OCI-LY1 (cell line): ENCODE measurements at regions not wholly inside any gene's neighbourhood (a gene's known extent, or its start where the extent isn't known, plus 50 kb on each side); places are given as distances from the start of the nearest gene placed in this dataset.

Source experiments
- H2AFZ ChIP-seq: fragments of 200-600 bp; sonication (generic), shearing (Covaris generic); 2 replicates; pipeline ENCODE4 v1.6.0; 2014; ENCODE audit warnings: antibody characterized with exemption, mild to moderate bottlenecking, low read length
- H3F3A ChIP-seq: fragments of 200-600 bp; sonication (generic), shearing (Covaris generic); 2 replicates; pipeline ENCODE4 v1.6.0; 2014; ENCODE audit warnings: mild to moderate bottlenecking, antibody characterized with exemption, low read length, moderate library complexity; ENCODE audit not compliant: insufficient read depth
- H3K27ac ChIP-seq: fragments of 200-600 bp; sonication (generic); 2 replicates; pipeline ENCODE4 v1.5.1; 2014; ENCODE audit warnings: low read length, mixed run types, mild to moderate bottlenecking, low read depth; ENCODE audit not compliant: poor library complexity, severe bottlenecking
- H3K27me3 ChIP-seq: fragments of 200-600 bp; sonication (generic); 2 replicates; pipeline ENCODE4 v1.6.0; 2014; ENCODE audit warnings: antibody characterized with exemption, mild to moderate bottlenecking, low read length, moderate library complexity; ENCODE audit not compliant: insufficient read depth
- H3K36me3 ChIP-seq: fragments of 200-600 bp; sonication (generic); 2 replicates; pipeline ENCODE4 v1.6.1; 2014; ENCODE audit warnings: mild to moderate bottlenecking, antibody characterized with exemption, low read length, moderate library complexity, mixed read lengths; ENCODE audit not compliant: insufficient read depth
- H3K4me1 ChIP-seq: fragments of 200-600 bp; sonication (generic); 2 replicates; pipeline ENCODE4 v1.5.1; 2014; ENCODE audit warnings: mild to moderate bottlenecking, low read length, moderate library complexity; ENCODE audit not compliant: insufficient read depth, severe bottlenecking
- H3K4me2 ChIP-seq: fragments of 200-600 bp; sonication (generic), shearing (Covaris generic); 2 replicates; pipeline ENCODE4 v1.6.1; 2014; ENCODE audit warnings: low read length
- H3K4me3 ChIP-seq: fragments of 200-600 bp; sonication (generic); 2 replicates; pipeline ENCODE4 v1.5.1; 2014; ENCODE audit warnings: low read length, low read depth, mild to moderate bottlenecking, mixed read lengths; ENCODE audit not compliant: poor library complexity, severe bottlenecking
- H3K79me2 ChIP-seq: fragments of 200-600 bp; shearing (Covaris generic); 2 replicates; pipeline ENCODE4 v1.6.1; 2016; ENCODE audit warnings: mixed run types, low read length, mixed read lengths; ENCODE audit not compliant: insufficient read depth
- H3K9ac ChIP-seq: fragments of 200-600 bp; sonication (generic), shearing (Covaris generic); 2 replicates; pipeline ENCODE4 v1.6.1; 2014; ENCODE audit warnings: mild to moderate bottlenecking, low read length, mixed read lengths
- H3K9me2 ChIP-seq: fragments of 200-600 bp; sonication (generic), shearing (Covaris generic); 2 replicates; pipeline ENCODE4 v1.6.1; 2014; ENCODE audit warnings: low read depth, mild to moderate bottlenecking, low read length, mixed read lengths
- H3K9me3 ChIP-seq: fragments of 200-600 bp; shearing (Covaris generic); 2 replicates; pipeline ENCODE4 v1.6.1; 2014; ENCODE audit warnings: low read length, mixed read lengths
- H4K20me1 ChIP-seq: fragments of 200-600 bp; sonication (generic), shearing (Covaris generic); 2 replicates; pipeline ENCODE4 v1.6.0; 2016; ENCODE audit warnings: mild to moderate bottlenecking, low read length; ENCODE audit not compliant: insufficient read depth
- EZH2 ChIP-seq: fragments of 200-600 bp; sonication (generic), shearing (Covaris generic); IDR thresholded peaks from 2 replicates; pipeline ENCODE4 v1.8.0; 2017; ENCODE audit warnings: borderline replicate concordance, mixed run types, mild to moderate bottlenecking, antibody characterized with exemption, low read length, moderate library complexity, mixed read lengths
- TF ChIP-seq, protein P1 (sequence below): fragments of 200-600 bp; sonication (generic), shearing (Covaris generic); IDR thresholded peaks from 2 replicates; pipeline ENCODE4 v1.5.1; 2017; ENCODE audit warnings: mild to moderate bottlenecking, antibody characterized with exemption, low read length, moderate library complexity, mixed read lengths

DNA sequence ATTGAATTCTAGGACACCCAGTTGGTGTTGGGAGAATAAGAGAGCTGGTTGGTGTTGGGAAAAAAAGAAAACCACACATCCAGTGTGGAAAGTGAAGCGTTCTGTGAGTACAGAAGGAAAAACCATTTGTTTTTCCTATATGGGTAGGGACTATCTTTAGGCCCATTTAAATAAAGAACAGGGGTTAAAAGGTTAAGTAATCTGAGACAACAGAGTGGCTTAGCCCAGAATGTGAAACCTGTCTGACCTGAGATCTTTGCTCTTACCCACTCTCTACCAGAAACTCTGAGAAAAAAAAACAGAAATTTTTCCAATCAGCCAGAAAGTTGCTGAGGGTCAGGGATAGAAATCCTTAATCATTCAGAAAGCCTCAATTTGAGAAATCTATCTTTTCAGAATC lies 59.8 kb upstream of the LRRC55 start:
- Histone ChIP-seq H2AFZ (no peak overlapping the region), H3K27me3 (no peaks in the 10 kb centered on the region), H3F3A (no peaks in the 10 kb centered on the region), H3K27ac (no peak overlapping the region), H4K20me1 (no peaks in the 10 kb centered on the region), H3K4me3 (no peak overlapping the region), H3K9me3 (no peaks in the 10 kb centered on the region), H3K9ac (no peak overlapping the region), H3K4me1 (no peaks in the 10 kb centered on the region), H3K79me2 (no peaks in the 10 kb centered on the region), H3K4me2 (no peak overlapping the region), H3K9me2 (no peaks in the 10 kb centered on the region), H3K36me3 (no peaks in the 10 kb centered on the region)
- no peak for TF ChIP-seq EZH2

DNA sequence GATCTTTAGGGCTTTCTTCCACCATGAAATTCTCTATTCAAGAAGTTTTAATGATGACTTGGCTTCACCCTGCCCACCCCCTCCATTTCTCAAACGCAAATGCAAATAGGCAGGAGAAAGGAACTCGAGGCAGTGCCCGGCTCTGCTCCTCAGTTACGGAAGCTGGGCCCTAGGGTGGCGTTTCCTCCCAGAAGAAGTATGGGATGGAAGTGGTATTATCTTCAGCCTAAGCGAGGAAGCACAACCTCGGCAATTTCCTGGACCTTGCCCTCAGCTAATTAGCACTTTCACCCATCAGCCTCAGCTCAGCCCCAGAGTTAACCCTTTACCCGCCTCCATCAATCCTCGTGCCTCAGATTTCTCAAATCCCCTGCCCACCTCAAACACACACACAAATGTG lies 58.2 kb upstream of the LRRC55 start:
- Histone ChIP-seq H3K36me3 (no peaks in the 10 kb centered on the region), H3K9me3 (no peaks in the 10 kb centered on the region), H2AFZ (no peak overlapping the region), H3K9me2 (no peaks in the 10 kb centered on the region), H3K4me1 (no peaks in the 10 kb centered on the region), H3K79me2 (no peaks in the 10 kb centered on the region), H4K20me1 (no peaks in the 10 kb centered on the region), H3K4me2 (no peak overlapping the region), H3F3A (no peaks in the 10 kb centered on the region), H3K4me3 (no peak overlapping the region), H3K9ac (no peak overlapping the region), H3K27ac (no peak overlapping the region), H3K27me3 (no peaks in the 10 kb centered on the region)
- TF ChIP-seq EZH2, result no peak
- TF ChIP-seq, protein P1, sequence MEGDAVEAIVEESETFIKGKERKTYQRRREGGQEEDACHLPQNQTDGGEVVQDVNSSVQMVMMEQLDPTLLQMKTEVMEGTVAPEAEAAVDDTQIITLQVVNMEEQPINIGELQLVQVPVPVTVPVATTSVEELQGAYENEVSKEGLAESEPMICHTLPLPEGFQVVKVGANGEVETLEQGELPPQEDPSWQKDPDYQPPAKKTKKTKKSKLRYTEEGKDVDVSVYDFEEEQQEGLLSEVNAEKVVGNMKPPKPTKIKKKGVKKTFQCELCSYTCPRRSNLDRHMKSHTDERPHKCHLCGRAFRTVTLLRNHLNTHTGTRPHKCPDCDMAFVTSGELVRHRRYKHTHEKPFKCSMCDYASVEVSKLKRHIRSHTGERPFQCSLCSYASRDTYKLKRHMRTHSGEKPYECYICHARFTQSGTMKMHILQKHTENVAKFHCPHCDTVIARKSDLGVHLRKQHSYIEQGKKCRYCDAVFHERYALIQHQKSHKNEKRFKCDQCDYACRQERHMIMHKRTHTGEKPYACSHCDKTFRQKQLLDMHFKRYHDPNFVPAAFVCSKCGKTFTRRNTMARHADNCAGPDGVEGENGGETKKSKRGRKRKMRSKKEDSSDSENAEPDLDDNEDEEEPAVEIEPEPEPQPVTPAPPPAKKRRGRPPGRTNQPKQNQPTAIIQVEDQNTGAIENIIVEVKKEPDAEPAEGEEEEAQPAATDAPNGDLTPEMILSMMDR, result no peak

DNA sequence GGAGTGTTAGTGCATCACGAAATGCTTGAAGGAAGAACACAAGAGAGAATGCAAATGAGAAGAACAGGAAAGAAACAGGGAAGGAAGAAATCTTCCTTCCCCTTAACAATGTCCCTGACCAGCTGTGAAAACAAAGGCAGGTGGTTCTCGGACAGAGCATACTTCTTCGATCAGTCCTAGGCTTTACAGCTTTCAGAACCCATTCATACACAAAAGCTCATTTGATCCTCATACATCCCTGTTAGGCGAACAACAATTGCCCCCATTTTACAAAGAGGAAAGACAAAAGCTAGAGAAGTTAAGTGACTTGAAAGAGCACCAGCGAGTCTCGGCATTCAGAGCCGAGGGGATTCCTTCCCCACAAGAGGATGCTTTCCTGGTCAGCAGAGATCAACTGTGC lies 57.2 kb upstream of the LRRC55 start:
- Histone ChIP-seq H3K27ac (no peak overlapping the region), H3F3A (no peaks in the 10 kb centered on the region), H3K36me3 (no peaks in the 10 kb centered on the region), H3K4me1 (no peaks in the 10 kb centered on the region), H3K27me3 (no peaks in the 10 kb centered on the region), H3K9me2 (no peaks in the 10 kb centered on the region), H3K9me3 (no peaks in the 10 kb centered on the region), H3K79me2 (no peaks in the 10 kb centered on the region), H3K4me3 (no peak overlapping the region), H3K4me2 (no peak overlapping the region), H3K9ac (no peak overlapping the region), H4K20me1 (no peaks in the 10 kb centered on the region), H2AFZ (no peak overlapping the region)
- TF ChIP-seq EZH2, result no peak
- TF ChIP-seq, protein P1, result no peak

DNA sequence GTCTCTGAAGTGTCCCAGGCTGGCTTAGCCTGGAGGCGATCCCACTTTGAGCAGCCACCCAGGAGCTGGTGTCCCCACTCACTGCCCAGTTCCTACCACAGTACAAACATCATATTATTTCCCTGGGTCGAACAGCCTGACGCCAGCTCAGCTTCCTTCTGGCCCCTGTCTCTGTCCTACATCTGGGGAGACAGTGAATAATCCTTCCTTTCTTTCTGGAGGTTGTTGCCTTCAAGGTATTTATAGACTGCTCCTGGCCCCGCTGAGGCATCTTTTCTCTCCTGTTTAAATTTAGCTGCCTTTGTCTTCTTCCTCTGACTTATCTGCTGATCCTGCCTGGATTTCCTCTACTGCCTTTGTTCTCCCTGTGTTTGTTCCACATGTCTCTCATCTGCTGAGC lies 56.8 kb upstream of the LRRC55 start:
- Histone ChIP-seq H3K4me2 (no peak overlapping the region), H4K20me1 (no peaks in the 10 kb centered on the region), H2AFZ (no peak overlapping the region), H3K27me3 (no peaks in the 10 kb centered on the region), H3K9me2 (no peaks in the 10 kb centered on the region), H3K79me2 (no peaks in the 10 kb centered on the region), H3K36me3 (no peaks in the 10 kb centered on the region), H3K27ac (no peak overlapping the region), H3K4me3 (no peak overlapping the region), H3F3A (no peaks in the 10 kb centered on the region), H3K9me3 (no peaks in the 10 kb centered on the region), H3K9ac (no peak overlapping the region), H3K4me1 (no peaks in the 10 kb centered on the region)
- TF ChIP-seq, protein P1, result no peak
- TF ChIP-seq EZH2, result no peak
